Hindlimb muscle (tissue), 1 donor: ENCODE measurements at regions not wholly inside any gene's neighbourhood (a gene's known extent, or its start where the extent isn't known, plus 50 kb on each side); places are given as distances from the start of the nearest gene placed in this dataset.
"Not testable (repeated sequence)": the region's sequence is repeated elsewhere in the genome, so short reads cannot be mapped to it uniquely, and the experiment has no call there.

Experiments used
- DNase-seq: peaks from one replicate; pipeline ENCODE4 v3.0.0-alpha.2; 2013

- not testable (repeated sequence) for DNase-seq
Measured at GRCh38 chr10:53647221-53647620, 874.6 kb upstream of the MBL2 start.

- DNase-seq = peak; percentile 29
Measured at GRCh38 chr10:53646525-53646924, 873.9 kb upstream of the MBL2 start.

- no peak for DNase-seq
Measured at GRCh38 chr10:53645951-53646350, 873.4 kb upstream of the MBL2 start.

GRCh38 chr10:53638006-53638405 is 865.4 kb upstream of the MBL2 start:
- DNase-seq = no peak

- no peak for DNase-seq
Measured at GRCh38 chr10:53624722-53625121, 852.1 kb upstream of the MBL2 start.

GRCh38 chr10:53622201-53622600 is 849.6 kb upstream of the MBL2 start:
- no peak for DNase-seq

- DNase-seq = no peak
Measured at GRCh38 chr10:53619671-53620070, 847.1 kb upstream of the MBL2 start.

- DNase-seq = no peak
Measured at GRCh38 chr10:53607691-53608090, 835.1 kb upstream of the MBL2 start.

GRCh38 chr10:53606981-53607380 is 834.4 kb upstream of the MBL2 start:
- no peak for DNase-seq

GRCh38 chr10:53601260-53601875 is 828.8 kb upstream of the MBL2 start:
- DNase-seq = peak; percentile 8

- no peak for DNase-seq
Measured at GRCh38 chr10:53598914-53599313, 826.3 kb upstream of the MBL2 start.

GRCh38 chr10:53597835-53598251 is 825.3 kb upstream of the MBL2 start:
- no peak for DNase-seq

- no peak for DNase-seq
Measured at GRCh38 chr10:53580465-53580864, 807.9 kb upstream of the MBL2 start.

GRCh38 chr10:53579773-53580172 is 807.2 kb upstream of the MBL2 start:
- DNase-seq = no peak

- DNase-seq = no peak
Measured at GRCh38 chr10:53574024-53574423, 801.4 kb upstream of the MBL2 start.

GRCh38 chr10:53573498-53573897 is 800.9 kb upstream of the MBL2 start:
- no peak for DNase-seq

GRCh38 chr10:53572799-53573198 is 800.2 kb upstream of the MBL2 start:
- DNase-seq = no peak

GRCh38 chr10:53570221-53570620 is 797.6 kb upstream of the MBL2 start:
- DNase-seq = no peak

- DNase-seq = no peak
Measured at GRCh38 chr10:53569455-53569854, 796.9 kb upstream of the MBL2 start.

GRCh38 chr10:53548664-53549063 is 776.1 kb upstream of the MBL2 start:
- no peak for DNase-seq

GRCh38 chr10:53547364-53547763 is 774.8 kb upstream of the MBL2 start:
- no peak for DNase-seq

GRCh38 chr10:53543410-53543809 is 770.8 kb upstream of the MBL2 start:
- no peak for DNase-seq

- no peak for DNase-seq
Measured at GRCh38 chr10:53537508-53537907, 764.9 kb upstream of the MBL2 start.

GRCh38 chr10:53536322-53536721 is 763.7 kb upstream of the MBL2 start:
- DNase-seq = no peak

- DNase-seq = no peak
Measured at GRCh38 chr10:53534428-53534827, 761.8 kb upstream of the MBL2 start.
